Lower leg skin (tissue), 4 donors: ENCODE measurements at regions not wholly inside any gene's neighbourhood (a gene's known extent, or its start where the extent isn't known, plus 50 kb on each side); places are given as distances from the start of the nearest gene placed in this dataset.

Source experiments
- DNase-seq, 2 donors: peaks; one replicate each; pipeline ENCODE4 v3.0.0-alpha.2; 2019; ENCODE audit warnings: low spot score in 2 of 2
- H3K4me3 ChIP-seq: fragments of 200-600 bp; sonication (generic); 2 replicates; pipeline ENCODE4 v1.5.1; 2017; ENCODE audit warnings: mild to moderate bottlenecking, low read depth; ENCODE audit not compliant: poor library complexity, severe bottlenecking
- POLR2A ChIP-seq, 2 donors: fragments of 450-650 bp; IDR thresholded peaks; one replicate each; pipeline ENCODE4 v1.6.1; 2016 to 2017; ENCODE audit warnings: antibody characterized with exemption in 2 of 2, mild to moderate bottlenecking in 1 of 2, moderate library complexity in 1 of 2
- WGBS, 2 donors: methylation state at CpG; one replicate each; pipeline ENCODE4 v1.1.5; 2018; 5-methylcytosine and 5-hydroxymethylcytosine counted together
- intact Hi-C: fragments of 100-400 bp; cut with DNase I; formaldehyde crosslinking; loops from one replicate; pipeline ENCODE4 v1.15.0; 2023; ENCODE audit warnings: low total_unique reads
- TF ChIP-seq, protein P1 (sequence below), 3 donors: fragments of 450-650 bp; IDR thresholded peaks; one replicate each; pipeline ENCODE4 v1.5.1; 2016; ENCODE audit warnings: antibody characterized with exemption in 3 of 3, mild to moderate bottlenecking in 3 of 3, moderate library complexity in 2 of 3

DNA sequence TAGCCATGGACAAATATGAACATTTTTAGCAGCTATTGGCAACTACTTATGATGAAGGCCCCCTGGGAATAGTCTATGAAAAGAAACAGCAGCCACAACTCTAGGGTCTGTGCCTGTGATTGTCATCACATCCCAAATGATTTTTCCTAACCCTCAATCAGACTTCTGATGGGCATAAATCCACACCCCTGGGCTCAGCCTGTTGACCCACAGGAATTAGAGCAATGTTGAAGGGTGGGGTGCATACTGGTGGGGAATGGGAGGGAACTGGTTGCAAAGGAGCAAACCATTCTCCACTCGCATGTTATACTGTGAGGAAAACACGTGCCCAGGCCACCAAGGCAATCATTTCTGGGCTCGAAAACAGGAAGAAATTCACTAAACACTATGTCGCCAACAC is 106.5 kb upstream of the CTNNB1 start:
- DNase-seq: no peak
- intact Hi-C loops: no loop called here
- 56 to 65% methylated on average over 4 of the region's 4 CpGs for WGBS, 2 donors
- TF ChIP-seq POLR2A (IDR thresholded peaks at IDR 0.05): no peak
- TF ChIP-seq, protein P1, sequence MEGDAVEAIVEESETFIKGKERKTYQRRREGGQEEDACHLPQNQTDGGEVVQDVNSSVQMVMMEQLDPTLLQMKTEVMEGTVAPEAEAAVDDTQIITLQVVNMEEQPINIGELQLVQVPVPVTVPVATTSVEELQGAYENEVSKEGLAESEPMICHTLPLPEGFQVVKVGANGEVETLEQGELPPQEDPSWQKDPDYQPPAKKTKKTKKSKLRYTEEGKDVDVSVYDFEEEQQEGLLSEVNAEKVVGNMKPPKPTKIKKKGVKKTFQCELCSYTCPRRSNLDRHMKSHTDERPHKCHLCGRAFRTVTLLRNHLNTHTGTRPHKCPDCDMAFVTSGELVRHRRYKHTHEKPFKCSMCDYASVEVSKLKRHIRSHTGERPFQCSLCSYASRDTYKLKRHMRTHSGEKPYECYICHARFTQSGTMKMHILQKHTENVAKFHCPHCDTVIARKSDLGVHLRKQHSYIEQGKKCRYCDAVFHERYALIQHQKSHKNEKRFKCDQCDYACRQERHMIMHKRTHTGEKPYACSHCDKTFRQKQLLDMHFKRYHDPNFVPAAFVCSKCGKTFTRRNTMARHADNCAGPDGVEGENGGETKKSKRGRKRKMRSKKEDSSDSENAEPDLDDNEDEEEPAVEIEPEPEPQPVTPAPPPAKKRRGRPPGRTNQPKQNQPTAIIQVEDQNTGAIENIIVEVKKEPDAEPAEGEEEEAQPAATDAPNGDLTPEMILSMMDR (IDR thresholded peaks at IDR 0.05): no peak
- H3K4me3 ChIP-seq: no peak overlapping the region

DNA sequence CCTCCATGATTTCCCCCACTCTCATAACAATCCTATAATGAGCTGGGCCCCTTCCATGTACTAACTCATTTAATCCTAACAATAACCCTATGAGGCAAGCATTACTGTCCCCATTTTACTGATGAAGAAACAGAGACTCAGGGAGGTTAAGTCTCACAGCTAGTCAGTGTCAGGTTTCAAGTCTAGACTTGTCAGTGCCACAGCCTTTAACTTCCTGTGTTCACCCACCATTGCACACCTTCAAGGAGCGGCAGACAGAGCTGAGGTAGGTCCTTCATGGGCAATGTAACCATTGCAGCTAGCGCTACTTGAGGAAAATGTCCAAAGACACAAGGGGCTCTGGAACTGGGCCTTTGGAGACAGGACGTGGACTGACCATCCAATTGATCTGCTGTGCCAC is 105.8 kb upstream of the CTNNB1 start:
- intact Hi-C loops: no loop called here
- no peak overlapping the region for H3K4me3 ChIP-seq
- 92 to 95% methylated on average over 3 of the region's 3 CpGs for WGBS, 2 donors
- DNase-seq: no peak
- TF ChIP-seq, protein P1 (IDR thresholded peaks at IDR 0.05): no peak
- no peak for TF ChIP-seq POLR2A (IDR thresholded peaks at IDR 0.05)

DNA sequence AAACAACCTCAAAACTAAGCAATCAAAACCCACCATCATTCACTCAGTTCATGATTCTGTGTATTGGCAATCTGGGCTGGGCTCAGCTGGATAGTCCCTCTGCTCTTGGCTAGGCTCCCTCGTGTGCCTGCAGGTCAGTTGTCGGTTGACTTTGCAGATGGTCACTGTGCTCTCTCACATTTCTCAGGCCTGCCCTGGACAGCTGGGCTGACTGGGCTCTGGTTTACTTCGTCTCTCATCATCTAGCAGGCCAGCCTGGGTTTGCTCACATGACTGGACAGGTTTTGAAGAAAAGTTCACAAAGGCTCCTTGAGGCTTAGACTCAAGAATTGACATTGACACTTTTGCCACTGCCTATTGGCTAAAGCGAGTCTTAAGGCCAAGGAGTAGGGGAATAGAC is 105.0 kb upstream of the CTNNB1 start:
- intact Hi-C loops: no loop called here
- no peak for DNase-seq
- H3K4me3 ChIP-seq: no peak overlapping the region
- WGBS, 2 donors: 91 to 95% methylated on average over 4 of the region's 4 CpGs
- TF ChIP-seq, protein P1 (IDR thresholded peaks at IDR 0.05): no peak
- no peak for TF ChIP-seq POLR2A (IDR thresholded peaks at IDR 0.05)

DNA sequence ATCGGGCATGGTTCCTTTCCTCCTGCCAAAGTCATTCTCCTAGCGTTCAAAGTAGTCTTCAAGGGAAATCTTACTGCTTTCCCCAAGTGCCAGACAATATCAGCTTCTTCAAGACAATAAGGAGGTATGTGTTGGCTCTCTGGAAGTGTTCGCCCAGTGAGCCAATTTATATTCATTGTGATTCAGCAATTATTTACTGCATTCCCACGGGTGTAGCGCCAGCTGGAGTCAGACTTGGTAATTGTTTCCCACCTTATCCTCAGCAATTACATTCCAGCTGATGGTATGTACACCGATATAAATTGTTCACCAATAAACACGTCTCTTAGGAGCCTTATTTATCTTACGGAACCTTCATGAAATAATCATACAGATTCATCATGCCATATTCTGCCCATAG is 103.6 kb upstream of the CTNNB1 start:
- intact Hi-C loops: no loop called here
- 69 to 76% methylated on average over 8 of the region's 8 CpGs for WGBS, 2 donors
- DNase-seq: no peak
- TF ChIP-seq, protein P1 (IDR thresholded peaks at IDR 0.05): no peak
- TF ChIP-seq POLR2A (IDR thresholded peaks at IDR 0.05): no peak
- H3K4me3 ChIP-seq: no peak overlapping the region

DNA sequence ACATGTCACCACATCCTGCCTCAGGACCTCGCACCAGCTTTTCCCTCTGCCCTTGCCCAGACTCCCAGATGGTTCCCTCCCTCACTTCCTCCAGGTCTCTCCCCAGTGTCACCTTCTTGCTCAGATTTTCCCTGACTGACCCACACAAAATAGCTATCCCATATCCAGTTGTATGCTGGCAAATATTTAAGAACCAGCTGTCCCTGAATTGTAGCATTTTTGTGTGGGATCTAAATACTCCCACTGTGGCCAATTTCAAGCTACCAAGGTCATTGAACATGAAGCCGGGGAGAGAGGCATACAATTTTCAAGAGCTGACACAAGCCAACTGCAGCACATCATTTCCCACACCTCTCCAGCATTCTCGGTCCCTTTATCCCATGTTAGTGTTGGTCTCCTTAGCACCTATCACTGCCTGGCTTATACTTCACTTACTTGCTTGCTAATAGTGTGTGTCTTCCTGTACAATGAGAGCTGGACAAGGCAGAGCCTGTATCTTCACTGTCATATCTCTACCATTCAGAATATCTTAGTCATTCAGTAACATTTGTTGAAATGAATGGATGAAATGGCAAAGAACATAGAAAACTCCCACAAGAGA is 101.3 kb upstream of the CTNNB1 start:
- TF ChIP-seq, protein P1 (IDR thresholded peaks at IDR 0.05): no peak
- TF ChIP-seq POLR2A (IDR thresholded peaks at IDR 0.05): no peak
- 87 to 90% methylated on average over 3 of the region's 3 CpGs for WGBS, 2 donors
- no peak overlapping the region for H3K4me3 ChIP-seq
- no peak for DNase-seq
- intact Hi-C loops: no loop called here

DNA sequence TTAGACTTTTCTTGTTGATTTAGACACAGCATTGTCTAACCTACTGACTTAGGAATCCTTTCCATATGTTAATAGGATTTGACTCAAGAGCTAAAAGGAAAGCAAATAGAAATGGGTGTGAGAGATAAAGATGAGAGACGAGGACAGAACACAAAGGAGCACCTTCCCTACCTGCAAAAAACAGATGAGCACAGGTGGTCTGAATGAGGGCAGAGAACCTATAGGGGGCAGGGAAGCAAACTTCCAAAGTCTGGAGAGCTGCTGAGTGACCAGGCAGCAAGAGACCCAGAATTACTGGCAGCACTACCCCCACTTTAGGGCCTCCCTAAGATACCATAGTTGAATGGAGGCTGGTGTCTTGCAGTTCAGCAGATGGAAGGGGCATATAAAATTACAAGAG is 98.1 kb upstream of the CTNNB1 start:
- WGBS, 2 donors: 90 to 92% methylated on average over 1 of the region's 1 CpG
- intact Hi-C loops: no loop called here
- DNase-seq: no peak
- TF ChIP-seq POLR2A (IDR thresholded peaks at IDR 0.05): no peak
- TF ChIP-seq, protein P1 (IDR thresholded peaks at IDR 0.05): no peak
- H3K4me3 ChIP-seq: no peak overlapping the region
